ENCODE measurements at regions not wholly inside any gene's neighbourhood (a gene's known extent, or its start where the extent isn't known, plus 50 kb on each side); places are given as distances from the start of the nearest gene placed in this dataset.
"Not testable (repeated sequence)": the region's sequence is repeated elsewhere in the genome, so short reads cannot be mapped to it uniquely, and the experiment has no call there.

- TF ChIP-seq MAX, CTCF (IDR thresholded peaks at IDR 0.05; ENCODE audit: low read depth, low read length): not testable (repeated sequence)
Observed at GRCh38 chr21:5219988-5220387, 5301.4 kb upstream of the TPTE start.

All from NB4 (cell line).